ENCODE measurements at regions not wholly inside any gene's neighbourhood (a gene's known extent, or its start where the extent isn't known, plus 50 kb on each side); places are given as distances from the start of the nearest gene placed in this dataset.

DNA sequence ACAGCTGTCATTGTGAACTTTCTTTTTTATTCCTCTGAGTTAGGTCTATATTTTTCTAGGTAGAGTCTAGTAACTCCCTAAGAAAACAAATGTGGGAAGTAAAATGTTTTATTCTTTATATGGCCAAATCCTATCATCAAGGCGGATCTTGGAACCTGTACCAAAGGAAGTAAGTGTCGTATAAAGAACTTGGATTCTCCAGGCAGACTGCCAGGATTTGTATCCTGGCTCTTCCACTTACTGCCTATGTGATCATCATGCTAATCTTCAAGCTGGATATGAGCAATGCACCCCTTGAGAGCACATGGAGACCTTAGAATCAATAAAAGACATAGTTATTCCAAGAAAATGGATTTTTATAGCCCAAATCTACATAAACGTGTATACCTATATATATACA is 286.5 kb downstream of the PCDH17 start:
- no peak for DNase-seq

DNA sequence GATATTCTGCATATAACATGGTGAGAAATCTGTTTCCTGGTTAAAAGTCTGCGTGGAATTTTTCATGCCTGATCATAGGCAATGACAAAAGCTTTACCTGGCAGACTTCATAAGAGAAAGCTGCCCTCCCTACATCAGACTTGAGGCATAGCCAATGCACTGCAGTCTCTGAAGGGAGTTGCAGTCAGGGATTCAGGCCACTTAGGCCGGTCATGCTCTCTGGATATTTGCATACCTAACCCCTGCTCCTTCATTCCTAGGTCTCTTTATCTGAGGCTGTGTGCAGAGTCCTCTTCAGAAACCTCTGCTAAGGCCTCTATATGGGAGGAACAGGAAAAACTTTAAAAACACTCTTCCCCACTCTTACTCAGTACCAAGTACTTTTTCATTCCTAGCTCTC is 287.4 kb downstream of the PCDH17 start:
- DNase-seq: no peak

DNA sequence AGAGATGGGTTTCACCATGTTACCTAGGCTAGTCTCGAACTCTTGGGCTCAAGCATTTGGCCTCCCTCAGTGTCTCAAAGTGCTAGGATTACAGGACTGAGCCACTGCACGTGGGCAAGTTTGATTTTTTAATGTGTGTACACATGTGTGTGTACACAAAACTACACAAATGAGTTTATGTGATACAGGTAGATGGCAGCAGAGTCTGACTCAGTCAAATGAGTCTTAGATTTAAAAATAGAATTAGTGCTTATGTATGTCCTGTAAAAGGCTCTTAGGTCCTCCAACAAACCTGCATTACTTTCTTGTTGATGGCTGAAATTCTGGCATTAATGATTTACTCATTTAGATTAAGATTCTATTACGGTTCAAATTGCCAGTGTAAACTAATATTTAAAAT is 293.7 kb downstream of the PCDH17 start:
- DNase-seq: no peak

DNA sequence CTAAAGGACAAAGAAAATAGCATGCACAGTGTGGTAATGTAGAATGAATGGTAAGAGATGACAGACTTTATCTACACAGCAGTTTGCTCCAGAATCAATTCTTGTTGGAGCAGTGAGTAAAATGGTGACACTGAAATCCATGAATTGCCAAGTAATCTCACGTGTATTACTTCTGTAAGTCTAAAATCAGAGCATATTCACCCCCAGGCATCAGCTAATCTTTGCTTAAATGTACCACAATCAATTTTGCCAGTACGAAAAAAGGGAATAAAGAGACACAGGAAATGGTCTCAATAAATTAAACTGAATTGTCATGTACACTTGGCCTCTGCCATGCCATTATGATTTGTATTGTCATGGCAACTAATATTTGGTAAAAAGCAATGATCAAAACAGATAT is 294.2 kb downstream of the PCDH17 start:
- DNase-seq: no peak

DNA sequence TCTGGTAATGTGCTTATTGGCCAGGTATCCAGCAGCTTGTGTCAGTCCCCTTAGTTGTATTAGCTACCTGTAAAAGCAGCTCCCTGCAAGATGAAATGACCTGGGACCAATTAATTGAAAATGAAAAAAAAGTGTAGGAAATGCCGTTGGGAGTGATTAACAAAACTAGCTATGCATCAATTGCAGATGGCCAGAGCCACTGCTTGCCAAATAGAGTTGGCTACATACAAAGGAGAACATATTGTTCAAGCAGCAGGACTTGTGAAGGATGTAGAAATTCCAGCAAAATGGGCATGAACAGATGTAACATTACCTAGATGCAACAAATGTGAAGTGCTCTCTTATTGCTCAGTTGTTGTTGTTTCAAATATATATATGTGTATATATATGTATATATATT is 300.5 kb downstream of the PCDH17 start:
- DNase-seq: no peak

DNA sequence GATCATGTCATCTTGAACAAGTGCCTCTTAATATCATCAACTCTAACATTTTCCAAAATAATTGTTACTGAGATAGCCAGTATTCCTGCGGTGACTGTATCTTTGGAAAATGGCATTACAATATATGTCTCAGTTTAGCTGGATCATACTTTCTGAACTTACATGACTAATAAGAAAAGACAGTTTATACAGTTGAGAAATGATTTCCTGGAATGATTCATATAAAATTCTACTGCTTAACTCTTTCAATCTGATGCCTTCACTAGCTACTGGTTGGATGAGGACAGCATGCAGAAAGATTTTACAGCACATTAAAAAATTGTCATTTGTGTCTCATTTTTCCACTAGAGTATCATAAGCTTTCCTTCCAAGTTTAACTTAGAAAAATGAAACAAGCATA is 302.1 kb downstream of the PCDH17 start:
- no peak for DNase-seq

DNA sequence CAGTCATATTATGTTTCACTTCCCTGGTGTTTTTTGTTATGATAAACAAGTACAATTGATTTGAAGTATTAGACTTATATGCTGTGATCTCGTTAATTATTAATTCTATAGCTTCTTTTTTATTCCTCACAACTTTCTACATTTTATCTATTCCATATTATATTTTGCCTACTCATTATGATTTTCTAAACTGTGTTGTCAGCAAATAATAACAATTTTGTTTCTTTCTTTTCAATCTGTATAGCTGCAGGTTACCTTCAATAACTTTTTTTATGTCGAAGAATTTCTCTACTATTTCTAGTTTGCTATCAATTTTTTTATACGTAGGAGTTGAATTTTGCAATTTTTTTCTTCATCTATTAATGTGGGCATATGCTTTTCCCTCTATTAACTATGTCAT is 304.4 kb downstream of the PCDH17 start:
- no peak for DNase-seq

DNA sequence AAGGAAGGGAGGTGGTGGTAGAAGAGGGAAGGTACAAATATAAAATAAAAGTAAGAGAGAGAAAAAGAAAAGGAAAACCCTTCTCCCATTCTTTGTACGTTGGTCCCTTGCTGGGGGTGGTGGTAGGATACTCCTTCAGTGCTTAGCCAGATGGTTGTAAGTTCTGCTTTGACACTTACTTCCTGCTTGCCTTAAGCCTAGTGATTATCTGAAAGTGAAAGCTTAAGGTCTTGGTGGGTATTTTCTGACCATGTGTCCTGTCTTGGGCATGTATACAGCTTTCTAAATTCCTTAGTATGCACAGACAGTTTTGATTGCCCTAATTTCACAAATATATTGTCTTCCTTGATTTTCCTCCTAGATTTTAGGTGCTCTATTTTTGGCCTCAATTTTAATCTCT is 314.8 kb downstream of the PCDH17 start:
- no peak for DNase-seq

DNA sequence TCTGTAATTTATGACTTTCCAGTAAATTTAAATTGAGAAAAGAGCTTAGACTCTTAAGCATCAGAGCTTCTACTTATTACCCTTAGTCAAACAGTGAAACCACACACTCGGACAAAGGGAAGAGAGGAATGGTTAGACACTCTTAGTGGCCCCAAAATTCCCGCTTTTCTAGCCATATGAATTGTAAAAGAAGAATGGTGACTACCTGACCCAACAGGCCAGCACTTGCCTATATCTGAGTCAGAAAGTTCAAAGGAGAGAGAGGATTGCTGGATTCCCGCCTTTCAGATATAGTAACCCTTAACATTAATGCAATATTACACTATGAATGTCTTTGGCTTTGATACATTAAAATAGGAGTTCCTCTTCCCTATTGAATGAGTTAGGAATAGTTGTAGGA is 317.3 kb downstream of the PCDH17 start:
- no peak for DNase-seq

DNA sequence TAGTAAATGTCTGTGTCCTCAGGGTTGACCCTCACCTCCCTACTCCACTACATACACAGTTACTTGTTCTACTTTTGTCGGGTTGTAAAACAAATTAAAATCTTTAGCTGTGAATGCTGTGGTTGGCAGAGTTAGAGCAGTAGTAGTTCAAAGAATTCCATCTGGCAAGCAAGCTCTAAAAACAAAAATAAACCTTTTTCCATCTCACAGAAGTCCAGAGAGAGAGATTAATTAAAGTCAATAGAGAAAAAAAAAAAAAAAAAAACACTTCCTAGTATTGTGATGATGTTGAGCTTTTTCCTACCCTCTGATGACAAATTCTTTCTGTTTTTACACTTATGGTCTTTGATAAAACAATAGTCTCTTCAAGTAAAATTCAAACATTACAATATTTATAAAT is 338.4 kb downstream of the PCDH17 start:
- no peak for DNase-seq

DNA sequence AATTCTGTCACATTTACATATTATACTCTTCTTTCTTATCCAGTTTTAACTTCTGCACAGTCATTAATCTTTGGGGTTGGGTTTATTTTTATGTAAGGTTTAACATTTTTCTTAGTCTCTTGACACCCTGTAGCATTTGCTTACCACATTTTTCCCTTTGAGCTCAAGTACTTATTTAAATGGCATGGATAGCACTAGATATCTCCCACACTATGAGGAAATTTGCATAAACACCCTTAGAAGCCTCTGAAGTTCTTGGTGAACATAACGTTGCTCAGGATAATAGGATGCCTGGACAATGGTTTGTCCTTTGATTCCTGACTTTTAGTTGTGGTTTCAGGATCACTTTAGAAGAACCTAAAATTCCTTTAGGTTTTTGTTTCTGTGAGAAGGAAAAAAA is 338.9 kb downstream of the PCDH17 start:
- DNase-seq: no peak

DNA sequence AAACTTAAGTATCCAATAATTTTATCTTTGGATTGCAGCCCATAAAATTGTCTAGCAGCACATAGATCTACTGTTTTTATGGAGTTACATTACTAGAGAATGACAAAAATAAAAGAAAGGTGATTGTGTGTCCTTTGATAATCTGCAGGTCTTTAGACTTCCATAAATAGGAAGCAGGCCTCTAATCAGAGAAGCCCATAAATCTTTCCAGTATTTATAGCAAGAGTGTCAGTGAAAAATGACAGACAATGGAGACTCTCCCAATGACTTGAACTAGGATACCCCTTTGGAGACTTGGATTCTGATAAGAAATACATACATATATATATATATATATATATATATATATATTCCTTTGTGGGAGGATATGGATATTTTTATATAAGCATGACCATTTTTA is 351.2 kb downstream of the PCDH17 start:
- DNase-seq: no peak

DNA sequence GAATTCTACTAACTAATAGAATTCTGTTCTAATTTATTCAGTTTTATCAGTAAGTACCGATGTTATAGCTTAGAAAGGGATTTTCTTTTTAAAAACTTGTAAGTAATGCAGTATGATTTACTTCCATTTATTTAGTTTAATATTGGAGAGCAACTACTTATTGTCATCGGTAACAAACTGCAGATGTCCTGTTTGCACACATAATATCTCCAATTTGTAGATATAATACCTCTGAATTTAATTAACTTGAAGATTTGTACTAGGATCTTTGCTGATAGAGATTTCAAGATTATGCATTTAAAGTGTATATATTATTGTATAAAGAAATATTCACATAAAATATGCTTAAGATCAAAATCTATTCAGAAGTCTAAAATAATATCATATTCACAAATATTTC is 356.7 kb downstream of the PCDH17 start:
- no peak for DNase-seq

DNA sequence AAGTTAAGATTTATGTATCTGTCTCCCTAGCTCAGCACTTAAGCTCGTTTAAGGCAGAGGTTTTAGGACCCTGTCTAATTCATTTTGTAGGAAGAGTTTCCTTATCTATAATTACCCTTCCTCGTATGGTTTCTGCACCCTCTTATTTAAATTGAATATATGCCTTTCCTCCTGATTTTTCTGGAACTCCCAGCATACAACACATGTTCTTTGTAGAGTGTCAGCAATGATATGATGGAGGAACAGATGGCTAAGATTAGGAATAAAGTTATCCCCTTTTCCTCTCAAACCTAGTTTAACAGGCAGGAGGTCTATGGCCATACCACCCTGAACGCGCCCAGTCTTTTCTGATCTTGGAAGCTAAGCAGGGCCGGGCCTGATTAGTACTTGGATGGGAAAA is 359.5 kb downstream of the PCDH17 start:
- no peak for DNase-seq

DNA sequence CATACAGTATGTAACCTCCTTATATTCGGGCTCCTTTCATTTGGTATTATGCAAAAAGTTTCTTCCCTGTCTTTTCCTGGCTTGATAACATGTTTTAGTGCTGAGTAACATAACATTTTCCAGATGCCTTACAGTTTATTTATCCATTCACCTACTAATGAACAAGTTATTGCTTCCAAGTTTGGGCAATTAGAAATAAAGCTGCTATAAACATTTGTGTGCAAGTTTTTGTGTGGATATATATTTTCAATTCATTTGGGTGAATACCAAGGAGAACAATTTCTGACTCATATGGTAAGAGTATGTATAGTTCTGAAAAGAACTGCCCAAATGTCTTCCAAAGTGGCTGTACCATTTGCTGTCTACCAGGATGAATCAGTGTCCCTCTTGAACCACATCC is 360.9 kb downstream of the PCDH17 start:
- DNase-seq: no peak

DNA sequence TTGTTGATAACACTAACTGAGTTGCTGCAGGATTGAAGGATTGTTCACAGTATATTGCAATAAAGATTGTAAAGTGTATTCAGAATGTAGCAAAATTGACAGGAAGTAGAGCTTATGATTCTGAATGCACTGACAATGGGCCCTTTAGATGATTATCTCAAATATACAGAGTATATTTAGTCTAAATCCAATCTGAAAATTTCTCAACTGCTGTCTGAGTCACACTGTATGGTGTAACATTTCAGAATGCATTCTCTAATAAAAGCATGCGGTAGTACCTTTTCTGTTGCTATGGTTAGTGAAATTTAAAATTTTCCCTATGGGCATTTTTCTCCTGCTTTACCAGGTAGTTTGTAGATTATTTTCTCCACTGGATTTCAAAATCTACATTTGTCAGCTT is 365.2 kb downstream of the PCDH17 start:
- no peak for DNase-seq

DNA sequence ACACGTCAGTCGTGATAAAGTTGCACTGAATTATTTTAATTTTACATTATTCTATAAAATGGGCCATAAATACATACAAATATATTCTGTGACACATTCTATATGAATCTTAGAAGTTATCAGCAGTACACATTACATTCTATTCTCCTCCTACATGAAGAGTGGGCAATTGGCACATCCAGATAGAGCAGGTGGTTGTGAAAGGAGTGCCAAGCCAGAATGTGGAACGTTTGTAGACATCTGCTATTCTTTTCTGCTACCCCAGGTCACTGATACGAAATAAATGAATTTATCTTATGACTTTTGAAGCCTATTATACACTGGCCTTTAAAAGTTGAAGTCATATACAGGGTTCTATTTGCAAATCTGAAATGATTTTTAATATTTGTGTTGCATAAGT is 373.2 kb downstream of the PCDH17 start:
- DNase-seq: no peak

DNA sequence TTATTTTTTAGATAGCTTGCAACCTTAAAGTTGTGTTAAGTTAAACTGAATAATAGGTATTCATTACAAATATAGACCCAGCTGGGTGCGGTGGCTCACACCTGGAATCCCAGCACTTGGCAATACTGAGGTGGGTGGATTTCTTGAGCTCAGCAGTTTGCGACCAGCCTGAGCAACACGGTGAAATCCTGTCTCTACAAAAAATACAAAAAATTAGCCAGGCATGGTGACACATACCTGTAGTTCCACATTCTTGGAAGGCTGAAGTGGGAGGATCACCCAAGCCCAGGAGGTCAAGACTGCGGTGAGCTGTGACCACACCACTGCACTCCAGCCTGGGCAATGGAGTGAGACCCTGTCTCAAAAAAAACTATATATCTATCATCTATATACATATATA is 386.5 kb downstream of the PCDH17 start:
- no peak for DNase-seq

DNA sequence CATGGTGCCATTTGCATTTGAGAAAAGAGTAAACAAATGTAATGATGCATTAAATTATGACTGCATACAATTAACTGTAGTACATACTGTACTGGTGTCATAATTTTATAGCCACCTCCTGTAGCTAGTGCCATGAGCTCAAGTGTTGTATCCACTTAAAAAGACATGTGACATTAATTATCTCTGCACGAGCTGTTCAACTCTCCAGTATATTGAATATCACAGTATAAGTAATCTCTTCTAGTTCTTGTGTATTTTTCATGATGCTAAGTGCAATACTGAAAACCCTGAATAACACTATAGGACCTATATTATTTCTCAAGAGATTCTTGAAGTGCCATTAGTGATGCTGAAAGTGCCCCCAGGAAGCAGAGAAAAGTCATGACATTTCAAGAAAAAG is 387.3 kb downstream of the PCDH17 start:
- no peak for DNase-seq

DNA sequence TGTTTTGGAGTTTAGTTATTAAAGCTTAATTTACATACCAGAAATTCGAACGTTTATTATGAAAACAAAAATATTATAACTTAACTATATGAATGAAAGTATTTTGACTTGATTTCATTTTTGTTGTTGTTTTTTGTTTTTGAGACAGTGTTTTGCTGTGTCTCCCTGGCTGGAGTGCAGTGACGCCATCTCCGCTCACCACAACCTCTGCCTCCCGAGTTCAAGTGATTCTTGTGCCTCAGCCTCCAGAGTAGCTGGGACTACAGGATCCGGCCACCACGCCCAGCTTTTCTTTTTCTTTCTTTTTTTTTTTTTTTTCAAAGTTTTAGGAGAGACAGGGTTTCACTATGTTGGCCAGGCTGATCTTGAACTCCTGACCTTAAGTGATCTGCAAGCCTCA is 392.6 kb downstream of the PCDH17 start:
- DNase-seq: no peak

DNA sequence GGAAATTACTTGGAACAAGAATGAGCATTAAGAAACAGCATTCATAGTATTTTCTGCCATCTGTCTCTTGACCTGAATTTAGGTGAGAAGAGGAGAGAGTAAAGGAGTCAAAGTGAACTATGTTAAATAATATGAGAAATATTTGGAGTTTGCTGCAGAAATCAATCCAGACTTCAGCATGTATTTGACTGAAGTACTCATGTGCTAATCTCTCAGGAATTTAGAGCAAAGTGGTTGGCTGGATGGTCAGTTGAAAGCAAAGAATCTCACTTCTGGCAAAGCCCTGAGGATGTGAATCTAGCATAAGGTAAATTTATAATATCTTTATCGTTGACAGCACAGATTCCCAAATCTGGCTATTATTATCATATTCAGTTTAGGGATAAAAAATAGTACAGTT is 394.3 kb downstream of the PCDH17 start:
- no peak for DNase-seq

DNA sequence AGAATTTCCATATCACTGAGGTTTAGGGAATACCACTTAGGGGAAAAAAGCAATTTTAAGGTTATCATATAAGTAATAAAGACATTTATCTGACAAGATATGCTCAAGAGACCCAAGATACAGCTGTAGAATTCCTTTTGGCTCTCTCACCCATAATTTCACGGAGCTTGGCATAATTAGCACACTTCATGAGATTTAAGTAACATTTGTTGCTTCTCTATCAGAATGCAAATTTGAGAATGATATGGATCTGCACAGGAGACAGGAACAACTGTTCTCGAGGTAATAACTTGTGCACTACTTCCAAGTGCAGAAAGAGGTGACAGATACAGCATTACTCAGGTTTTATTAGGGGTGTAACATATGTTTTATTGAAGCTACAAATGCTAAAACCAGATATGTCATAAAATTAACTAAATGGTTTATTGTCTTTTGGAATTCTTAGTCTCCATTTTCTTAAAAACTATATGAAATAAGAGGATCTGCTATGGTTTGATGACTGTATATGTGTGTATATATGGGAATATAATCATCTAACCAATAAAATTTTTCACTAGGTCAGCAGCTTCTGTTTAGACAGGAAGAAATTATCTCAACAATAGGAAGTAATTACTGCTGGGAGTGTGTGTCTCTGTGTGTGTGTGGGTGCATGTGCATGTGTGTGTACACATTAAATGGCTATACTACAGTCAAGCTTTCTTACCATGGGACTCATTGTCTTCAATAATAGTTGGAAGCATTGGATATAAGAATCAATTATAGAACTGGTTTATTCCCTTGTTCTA is 401.3 kb downstream of the PCDH17 start:
- DNase-seq: no peak

DNA sequence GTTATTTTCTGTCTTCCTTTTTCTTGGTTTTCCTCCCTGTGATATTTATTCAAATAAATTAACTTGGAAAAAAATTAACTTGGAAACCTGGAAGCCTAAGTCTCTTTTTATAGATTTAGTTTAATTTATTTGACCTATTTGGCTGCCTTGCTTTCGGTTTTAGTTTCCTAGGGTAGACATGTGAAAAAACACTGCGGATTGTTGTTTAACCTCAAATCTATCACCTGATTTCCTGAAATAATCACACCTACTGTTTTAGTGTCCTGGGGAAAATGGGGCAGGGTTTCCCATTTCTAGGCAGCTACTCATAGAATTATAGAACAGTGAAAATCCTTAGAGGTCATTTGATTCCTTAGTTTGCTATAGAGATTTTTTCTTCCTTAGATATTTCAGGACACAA is 412.4 kb downstream of the PCDH17 start:
- DNase-seq: no peak

DNA sequence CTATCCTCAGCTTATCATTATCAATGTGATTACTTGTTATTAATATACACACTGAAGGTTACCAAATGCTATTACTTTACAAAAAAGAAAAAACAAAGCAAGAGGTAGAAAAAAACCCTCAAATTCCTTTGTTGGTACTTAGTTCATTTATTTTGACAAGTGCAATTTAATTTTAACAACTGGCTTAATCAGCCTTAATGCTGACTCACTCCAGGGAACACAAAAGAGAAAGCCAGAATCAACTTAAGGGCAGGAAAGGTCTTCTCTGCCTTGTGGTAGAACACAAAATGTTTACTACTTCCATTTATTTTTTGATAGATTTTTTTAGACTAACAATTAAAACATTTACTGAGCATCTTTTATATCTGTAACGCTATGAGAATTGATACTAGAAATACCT is 417.1 kb downstream of the PCDH17 start:
- no peak for DNase-seq

DNA sequence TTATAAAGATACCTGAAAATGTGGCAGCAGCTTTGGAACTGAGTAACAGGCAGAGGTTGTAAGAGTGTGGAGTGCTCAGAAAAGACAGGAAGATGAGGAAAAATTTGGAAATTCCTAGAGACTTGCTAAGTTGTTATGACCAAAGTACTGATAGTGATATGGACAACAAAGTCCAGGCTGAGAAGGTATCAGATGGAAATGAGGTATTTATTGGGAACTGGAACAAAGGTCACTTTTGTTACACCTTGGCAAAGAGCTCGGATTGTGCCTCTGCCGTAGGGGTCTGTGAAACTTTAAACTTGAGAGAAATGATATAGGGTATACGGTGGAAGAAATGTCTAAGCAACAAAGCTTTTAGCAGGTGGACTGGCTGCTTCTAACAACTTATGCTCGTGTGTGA is 419.9 kb downstream of the PCDH17 start:
- no peak for DNase-seq

All from NCI-H2107 (cell line).